Amniotic stem cell (primary cell): ENCODE measurements at regions not wholly inside any gene's neighbourhood (a gene's known extent, or its start where the extent isn't known, plus 50 kb on each side); places are given as distances from the start of the nearest gene placed in this dataset.
A peak's percentile ranks its signal among the peaks of the same experiment; 100 is the strongest.
"Not testable (repeated sequence)": the region's sequence is repeated elsewhere in the genome, so short reads cannot be mapped to it uniquely, and the experiment has no call there.

Experiments used
- DNase-seq: peaks from one replicate; lab custom pipeline; 2025; lab: John Stamatoyannopoulos, UW

- no peak for DNase-seq
Observed at GRCh38 chr2:226198956-226199355, 600.7 kb downstream of the IRS1 start.

DNA sequence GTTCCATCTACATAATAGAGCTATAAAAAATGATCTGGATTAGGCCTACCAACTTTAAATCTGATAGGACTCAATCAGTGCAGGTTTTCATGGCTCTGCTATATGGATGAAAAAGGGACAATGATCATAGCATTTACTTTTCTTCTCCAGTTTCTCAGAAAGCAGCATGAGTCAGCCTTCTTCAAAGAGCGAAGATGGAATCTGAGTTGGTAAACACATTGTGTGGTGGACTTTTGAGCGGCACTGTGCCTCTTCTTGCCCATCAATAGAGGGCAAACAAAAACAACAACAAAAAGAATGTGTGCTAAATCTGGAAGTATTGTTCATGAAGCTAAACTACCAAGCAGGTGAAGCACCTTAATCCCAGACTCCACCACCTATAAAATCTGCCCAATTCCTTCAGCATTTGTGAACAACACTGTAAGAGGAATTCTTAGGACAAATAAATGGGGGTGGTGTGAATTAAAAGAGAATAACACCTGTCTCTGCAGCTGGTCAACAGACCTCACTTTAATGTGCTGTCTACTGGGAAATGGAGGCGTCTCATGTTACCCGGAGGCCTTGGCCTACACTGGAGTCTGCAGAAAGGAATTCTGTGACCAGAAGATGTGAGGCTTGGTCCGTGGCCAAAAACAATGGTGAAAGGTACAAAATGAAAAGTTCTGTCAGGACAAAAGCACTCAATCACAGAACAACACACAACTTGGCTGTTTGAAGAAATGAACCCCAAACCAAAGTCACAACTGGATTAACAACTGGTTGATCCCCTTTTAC is 609.0 kb downstream of the IRS1 start:
- no peak for DNase-seq

DNA sequence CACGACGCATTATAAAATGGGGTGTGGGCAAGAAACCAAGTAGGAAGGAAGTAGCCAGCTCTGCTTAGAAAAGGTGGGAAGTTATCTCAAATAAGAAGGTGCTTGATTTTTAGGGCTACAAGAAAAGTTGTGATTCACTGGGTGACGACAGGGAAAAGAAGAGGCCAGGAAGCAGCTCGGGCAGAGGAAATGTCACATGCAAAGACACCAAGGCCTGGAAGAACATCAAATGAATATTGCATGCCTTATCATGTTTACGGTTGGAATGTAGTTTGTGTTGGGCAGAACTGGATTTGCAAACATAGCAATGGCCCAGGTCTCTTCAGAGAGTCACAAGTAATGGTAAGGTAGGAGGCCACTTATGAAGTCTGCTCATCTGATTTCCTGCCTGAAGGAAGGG is 610.6 kb downstream of the IRS1 start:
- DNase-seq: no peak

DNA sequence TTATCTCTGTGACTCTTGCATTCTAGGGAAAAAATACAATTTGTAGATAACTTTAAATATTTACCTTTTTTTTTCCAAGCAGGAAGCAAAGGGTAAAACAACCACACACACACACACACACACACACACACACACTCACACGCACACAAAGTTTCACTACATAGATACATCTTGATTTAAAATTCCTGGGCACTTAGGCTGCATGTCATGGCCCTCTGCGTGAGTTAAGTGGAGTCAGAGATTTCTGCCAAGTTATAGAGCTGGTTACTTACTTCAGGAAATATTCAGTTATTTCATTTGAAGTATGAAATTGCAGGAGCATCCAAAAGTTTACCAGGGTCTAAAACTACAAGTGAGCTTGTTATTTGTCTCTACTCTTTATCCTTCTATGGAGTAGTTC is 612.0 kb downstream of the IRS1 start:
- peak; percentile 73 for DNase-seq

- no peak for DNase-seq
Observed at GRCh38 chr2:226187156-226187555, 612.5 kb downstream of the IRS1 start.

DNA sequence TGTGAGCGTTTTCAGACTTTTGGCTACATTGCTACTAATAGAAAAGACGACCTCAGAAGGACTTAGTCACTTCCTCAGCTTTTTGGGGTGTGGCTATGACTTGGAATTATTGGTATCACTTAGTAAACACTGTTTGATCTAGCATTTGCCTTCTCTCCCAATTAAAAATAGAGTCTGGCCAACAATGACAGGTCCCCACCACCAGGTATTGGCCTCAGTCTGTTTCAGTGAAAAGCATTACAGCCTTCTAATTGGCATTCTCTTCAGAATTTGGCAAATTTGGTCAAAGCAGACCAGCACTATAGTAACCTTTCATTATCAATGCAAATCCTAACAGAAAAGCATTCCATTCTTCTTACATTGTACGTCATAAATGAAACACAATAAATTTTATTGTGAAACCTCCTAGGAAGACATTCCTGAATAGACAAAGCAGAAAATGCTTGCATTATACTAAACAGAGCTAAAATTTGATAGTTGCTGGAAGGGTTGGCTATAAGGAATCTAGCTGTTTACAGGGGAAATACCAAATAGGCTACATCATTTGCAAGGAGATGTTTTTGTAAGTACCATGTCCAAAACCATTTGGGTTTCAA is 613.9 kb downstream of the IRS1 start:
- peak; percentile 48 for DNase-seq

DNA sequence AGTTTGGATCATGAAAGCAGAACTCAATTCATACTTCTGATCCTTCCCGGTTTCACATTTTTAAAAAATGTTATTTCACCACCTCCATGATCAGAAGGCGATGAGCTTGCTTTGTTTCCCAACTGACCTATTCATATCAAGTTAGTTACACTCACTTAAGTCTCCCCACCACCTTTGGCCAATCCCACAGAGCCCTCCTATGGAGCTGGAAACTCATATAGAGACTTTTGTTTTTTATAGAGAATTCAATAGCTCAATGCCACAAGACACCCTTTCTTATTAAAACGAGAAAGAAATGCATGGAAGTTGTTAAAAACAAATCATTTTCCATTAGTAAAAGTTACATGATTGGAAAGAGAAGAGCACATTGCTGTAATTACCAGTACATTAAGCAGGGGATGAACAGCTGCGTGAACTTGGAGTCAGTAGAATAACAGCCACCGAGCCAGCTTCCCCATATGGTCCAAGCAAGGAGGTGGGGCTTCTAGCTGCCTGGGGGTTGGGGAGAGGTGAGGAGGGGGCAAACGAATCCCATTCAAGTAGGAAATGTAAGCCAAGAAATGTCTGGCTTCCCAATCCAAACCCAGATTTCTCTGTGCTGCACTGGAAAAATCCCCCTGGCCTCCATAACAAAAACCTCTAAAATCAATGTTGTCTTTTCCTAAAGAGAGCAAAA is 614.5 kb downstream of the IRS1 start:
- DNase-seq: no peak

DNA sequence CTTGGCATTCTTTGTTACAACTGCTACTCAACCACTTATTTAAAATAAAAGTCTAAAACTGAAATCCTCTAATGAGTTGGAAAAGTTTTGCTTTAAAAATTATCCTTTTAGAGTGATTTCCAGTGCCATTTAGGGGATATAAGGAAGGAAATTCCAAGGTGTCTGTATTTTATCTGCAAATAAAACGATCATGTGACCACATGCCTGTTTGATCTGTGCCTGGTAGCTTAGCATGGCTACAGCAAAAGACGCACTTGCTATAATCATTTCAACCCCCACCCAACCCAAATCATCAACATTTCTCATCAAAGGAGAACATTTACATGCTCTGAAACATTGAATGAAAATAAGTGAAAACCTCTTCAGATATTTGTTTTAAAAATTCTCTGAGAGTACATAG is 615.1 kb downstream of the IRS1 start:
- no peak for DNase-seq

- no peak for DNase-seq
Observed at GRCh38 chr2:226183550-226183949, 616.1 kb downstream of the IRS1 start.

- no peak for DNase-seq
Observed at GRCh38 chr2:226183033-226183432, 616.6 kb downstream of the IRS1 start.

GRCh38 chr2:226181909-226182308 is 617.7 kb downstream of the IRS1 start:
- no peak for DNase-seq

DNA sequence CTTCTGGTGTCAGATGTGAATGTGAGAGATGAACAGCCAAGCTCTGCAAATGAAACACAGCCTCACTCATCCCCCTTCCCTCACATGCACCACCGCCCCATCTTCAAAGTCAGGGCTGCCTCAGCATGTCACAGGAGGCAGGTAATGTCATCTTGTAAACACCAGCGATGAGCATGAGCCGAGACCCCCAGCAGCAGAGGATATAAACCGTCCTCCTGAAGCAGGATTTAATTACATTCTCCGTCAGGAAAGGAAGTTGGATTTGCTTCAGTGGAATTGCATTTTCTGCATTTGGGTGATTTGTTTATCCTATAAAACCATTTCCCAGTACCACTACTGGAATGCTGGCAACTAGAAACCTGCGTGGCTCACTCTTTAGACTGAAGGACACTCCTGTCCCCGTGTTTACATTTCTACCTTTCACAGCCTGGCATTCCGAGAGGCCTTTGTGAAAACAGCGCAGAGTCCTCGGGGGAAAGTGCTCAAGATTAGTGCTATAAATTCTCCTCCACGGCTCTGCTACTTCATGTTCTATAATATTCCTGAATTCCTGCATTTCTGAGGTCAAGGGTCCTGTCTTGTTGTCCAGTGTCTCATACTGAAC is 619.2 kb downstream of the IRS1 start:
- DNase-seq: no peak

DNA sequence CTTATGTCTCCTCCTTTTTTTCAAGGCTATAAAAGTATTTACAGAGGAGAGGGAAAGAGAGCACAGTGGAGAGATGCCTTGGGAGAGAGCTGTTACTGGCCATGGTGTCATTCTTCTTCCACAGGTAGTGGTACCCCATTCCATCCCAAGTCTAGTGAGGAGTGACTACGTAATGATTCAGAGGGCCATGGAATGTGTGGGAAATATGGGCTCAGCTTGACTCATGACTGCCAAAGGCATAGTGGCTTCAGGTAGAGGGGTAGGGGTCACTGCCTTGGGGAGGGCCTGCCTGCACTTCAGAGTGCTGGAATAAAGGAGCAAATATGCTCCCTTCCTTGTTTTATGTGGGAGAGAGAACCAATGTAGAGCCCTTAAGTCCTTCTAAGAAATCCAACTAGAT is 620.6 kb downstream of the IRS1 start:
- DNase-seq: no peak

DNA sequence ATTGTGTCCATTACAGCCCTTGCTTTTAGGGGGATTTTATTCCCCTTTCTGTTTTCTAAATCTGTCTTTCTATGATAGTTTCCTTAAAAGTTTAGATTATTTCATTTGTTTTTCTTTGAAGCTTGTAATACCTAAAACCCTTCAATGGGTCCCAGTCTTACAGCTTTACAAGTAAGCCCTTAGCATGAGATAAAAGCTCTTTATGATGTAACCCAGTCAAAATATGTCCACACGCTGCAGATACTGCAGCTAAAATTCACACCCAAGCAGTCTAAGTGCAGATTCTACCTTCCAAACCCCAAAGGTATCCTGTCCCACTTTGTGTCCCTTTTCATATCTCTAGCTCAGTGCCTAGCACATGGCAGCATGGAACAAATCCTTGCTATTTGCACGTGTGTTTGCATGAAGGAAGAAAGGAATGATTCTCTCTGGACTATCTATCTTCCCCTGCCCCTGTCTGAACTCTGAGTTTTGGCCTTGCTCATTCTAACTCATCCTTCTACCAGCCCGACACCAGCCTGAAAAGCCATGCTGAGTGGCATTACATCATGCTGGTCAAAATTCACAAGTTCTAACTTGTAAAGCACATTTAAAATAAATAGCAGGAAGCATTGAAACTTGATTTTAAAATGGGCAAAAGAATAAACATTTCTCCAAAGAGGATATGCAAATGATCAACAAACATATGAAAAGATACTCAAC is 623.2 kb downstream of the IRS1 start:
- no peak for DNase-seq

GRCh38 chr2:226174390-226174789 is 625.2 kb downstream of the IRS1 start:
- DNase-seq: no peak

DNA sequence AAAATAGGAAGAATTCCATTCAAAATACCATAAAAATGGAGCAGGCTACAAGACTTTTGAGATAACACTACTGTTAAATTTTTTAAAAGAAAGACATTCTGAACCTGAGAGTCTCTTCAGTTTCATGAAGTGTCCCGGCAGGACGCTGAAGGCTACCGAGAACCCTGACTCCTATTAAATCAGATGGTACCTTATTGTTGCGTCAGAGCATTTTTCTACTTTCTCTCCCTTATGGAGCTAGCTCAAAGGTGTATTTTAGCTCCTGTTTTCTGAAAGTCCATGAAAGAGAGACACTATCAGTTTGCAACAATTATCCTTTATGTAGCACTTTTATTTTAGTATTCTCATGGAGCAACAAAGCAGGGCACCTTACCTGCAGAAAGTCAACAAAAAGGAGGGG is 626.7 kb downstream of the IRS1 start:
- DNase-seq: no peak

DNA sequence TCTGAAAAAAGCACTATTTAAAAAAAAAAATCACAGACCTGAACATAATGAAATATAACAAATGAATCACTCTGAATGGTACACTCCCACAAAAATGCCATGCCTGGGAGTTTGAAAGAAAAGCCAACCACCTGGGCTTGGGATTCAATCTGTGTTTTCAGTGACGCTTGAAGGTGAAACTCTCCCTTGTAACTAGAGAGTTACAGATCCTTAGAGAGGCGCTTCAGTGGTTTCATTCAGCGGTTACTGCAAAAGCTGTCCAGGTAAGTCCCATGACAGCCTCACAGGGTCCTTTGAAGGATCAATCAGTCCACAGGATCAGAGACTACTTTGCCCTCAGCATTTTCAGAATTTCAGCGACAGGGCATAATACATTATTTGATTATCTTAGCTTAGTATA is 627.3 kb downstream of the IRS1 start:
- no peak for DNase-seq

DNA sequence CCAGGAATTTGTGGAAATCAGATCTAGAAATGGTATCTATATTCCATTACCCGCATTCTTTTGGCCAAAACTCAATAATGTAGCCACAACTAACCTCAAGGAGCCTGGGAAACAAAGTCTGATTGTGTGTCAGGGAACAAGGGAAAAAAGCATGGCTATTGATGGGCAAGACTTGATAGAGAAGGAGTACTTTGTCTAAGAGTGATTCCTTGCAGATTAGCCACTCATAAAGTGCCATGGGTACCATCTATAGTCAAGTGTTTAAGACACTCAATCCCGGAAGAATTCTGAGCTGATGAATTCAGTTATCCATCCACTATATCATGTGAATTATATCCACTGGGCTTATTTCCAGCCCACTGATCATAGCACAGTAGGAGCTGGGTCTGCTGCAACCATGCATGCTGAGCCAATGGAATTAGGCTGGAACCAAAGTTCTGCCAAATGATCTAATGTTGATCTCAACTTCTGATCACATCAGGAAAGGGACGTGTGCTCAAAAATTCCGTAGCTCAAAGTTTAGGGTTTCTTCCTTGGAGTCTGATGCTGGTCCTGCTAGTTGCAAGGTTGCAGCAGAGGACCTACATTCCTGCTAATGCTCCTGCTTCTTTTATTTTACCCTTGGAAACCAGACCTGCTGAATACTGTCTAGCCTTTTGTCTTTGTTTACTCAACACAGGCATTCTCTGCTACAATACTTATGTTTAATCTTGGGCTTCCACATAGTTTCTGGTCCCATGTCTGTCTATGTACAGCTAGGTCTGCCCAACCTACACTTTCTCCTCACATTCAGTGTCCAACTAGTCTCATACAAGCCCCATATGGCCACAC is 629.7 kb downstream of the IRS1 start:
- DNase-seq: no peak

DNA sequence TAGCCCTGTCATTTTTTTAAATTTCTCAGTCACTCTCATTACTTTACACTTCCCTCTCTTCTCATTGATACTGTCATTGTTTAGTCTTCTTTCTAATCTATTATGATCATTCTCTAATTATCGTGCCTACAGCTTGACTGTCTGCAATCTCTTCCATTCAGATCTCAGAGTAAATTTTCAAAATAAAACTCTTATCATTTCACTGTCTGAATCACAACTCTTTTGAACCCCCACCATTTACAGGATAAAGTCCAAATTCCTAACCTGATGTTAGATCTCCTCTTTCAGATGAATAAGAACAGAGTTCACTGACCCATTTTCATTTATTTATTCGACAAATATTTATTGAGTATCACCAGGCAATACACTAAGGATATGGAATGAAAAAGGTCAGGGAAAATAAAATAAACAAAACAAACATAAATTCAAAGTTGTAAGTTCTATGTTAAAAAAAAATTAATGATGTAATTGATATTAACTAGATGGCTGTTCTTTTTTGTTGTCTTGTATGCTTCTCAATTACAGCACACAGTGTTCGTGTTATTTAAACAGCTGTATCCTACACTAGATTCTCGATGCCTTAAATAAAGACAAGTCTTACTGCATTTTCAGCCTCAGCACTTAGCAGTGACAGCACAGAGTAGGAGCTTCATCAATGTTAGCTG is 631.0 kb downstream of the IRS1 start:
- no peak for DNase-seq

DNA sequence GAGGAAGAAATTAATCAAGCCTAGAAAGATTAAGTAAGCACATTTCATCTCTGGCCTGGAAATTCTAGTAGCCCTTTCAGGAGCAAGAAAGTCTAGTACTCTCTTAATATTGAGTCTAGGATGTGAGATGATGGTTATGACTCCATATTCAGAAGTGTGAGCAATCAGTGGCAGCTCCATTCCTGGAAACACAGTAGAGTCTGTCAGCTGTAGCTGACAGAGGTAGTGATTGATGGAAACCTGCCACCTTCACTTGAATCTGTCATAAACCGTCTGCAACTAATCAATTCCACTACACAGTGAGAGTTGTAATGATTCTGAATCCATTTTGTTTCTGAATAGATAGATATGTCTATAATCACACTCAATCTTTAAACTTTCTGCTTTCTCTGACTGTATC is 635.1 kb downstream of the IRS1 start:
- no peak for DNase-seq

DNA sequence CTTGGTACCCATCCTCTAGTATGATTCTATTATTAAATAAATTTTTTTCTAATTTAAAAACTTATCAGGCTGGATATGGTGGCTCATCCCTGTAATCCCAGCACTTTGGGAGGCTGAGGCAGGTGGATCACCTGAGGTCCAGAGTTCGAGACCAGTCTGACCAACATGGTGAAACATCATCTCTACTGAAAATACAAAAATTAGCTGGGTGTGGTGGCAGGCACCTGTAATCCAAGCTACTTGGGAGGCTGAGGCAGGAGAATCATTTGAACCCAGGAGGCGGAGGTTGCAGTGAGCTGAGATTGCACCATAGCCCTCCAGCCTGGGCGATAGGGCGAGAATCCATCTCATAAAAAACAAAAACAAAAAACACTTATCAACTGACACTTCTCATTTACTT is 639.0 kb downstream of the IRS1 start:
- DNase-seq: not testable (repeated sequence)
